Smooth muscle cell (in vitro differentiated cells): ENCODE measurements at regions not wholly inside any gene's neighbourhood (a gene's known extent, or its start where the extent isn't known, plus 50 kb on each side); places are given as distances from the start of the nearest gene placed in this dataset.

ENCODE experiments used
- DNase-seq: peaks from one replicate; lab custom pipeline; 2025; ENCODE audit not compliant: unreplicated experiment; lab: John Stamatoyannopoulos, UW
- H2AFZ ChIP-seq: fragments of 200-600 bp; sonication (generic); 2 replicates; pipeline ENCODE4 v1.6.0; 2016; ENCODE audit warnings: antibody characterized with exemption, low read depth, mild to moderate bottlenecking
- H3F3A ChIP-seq: fragments of 200-600 bp; sonication (generic); 2 replicates; pipeline ENCODE4 v1.6.0; 2017; ENCODE audit warnings: antibody characterized with exemption, low read depth
- H3K27ac ChIP-seq: fragments of 200-600 bp; sonication (generic); 2 replicates; pipeline ENCODE4 v1.5.1; 2016; ENCODE audit warnings: low read depth, mild to moderate bottlenecking
- H3K27me3 ChIP-seq: fragments of 200-600 bp; sonication (generic); 2 replicates; pipeline ENCODE4 v1.6.1; 2016; ENCODE audit warnings: low read depth, mild to moderate bottlenecking
- H3K36me3 ChIP-seq: fragments of 200-600 bp; sonication (generic); 2 replicates; pipeline ENCODE4 v1.5.1; 2016; ENCODE audit warnings: low read depth
- H3K4me1 ChIP-seq: fragments of 200-600 bp; sonication (generic); 2 replicates; pipeline ENCODE4 v1.5.1; 2016; ENCODE audit warnings: low read depth
- H3K4me2 ChIP-seq: fragments of 200-600 bp; sonication (generic); 2 replicates; pipeline ENCODE4 v1.6.0; 2016; ENCODE audit warnings: mild to moderate bottlenecking
- H3K4me3 ChIP-seq: fragments of 200-600 bp; sonication (generic); 2 replicates; pipeline ENCODE4 v1.5.1; 2016; ENCODE audit warnings: mild to moderate bottlenecking
- H3K79me2 ChIP-seq: fragments of 200-600 bp; sonication (generic); 2 replicates; pipeline ENCODE4 v1.6.0; 2016; ENCODE audit warnings: low read depth, mild to moderate bottlenecking
- H3K9ac ChIP-seq: fragments of 200-600 bp; sonication (generic); 2 replicates; pipeline ENCODE4 v1.6.0; 2016; ENCODE audit warnings: low read depth
- H3K9me3 ChIP-seq: fragments of 200-600 bp; sonication (generic); replicated peaks from 2 replicates; pipeline ENCODE4 v1.5.1; 2016; ENCODE audit warnings: low read depth
- H4K20me1 ChIP-seq: fragments of 200-600 bp; sonication (generic); 2 replicates; pipeline ENCODE4 v1.6.0; 2016; ENCODE audit warnings: low read depth
- CTCF ChIP-seq: fragments of 200-600 bp; sonication (generic); IDR thresholded peaks from 2 replicates; pipeline ENCODE4 v1.5.1; 2017; ENCODE audit warnings: borderline replicate concordance, mild to moderate bottlenecking, antibody characterized with exemption; ENCODE audit not compliant: insufficient read depth, poor library complexity, severe bottlenecking
- WGBS: methylation state at CpG from one replicate; pipeline ENCODE4 v1.1.7; 2016; ENCODE audit warnings: low lambda C conversion rate; 5-methylcytosine and 5-hydroxymethylcytosine counted together

GRCh38 chr5:135204151-135204600, 170.1 kb upstream of the PITX1 start:
- peaks cover 9% of the 10 kb centered on the region for H3K9me3 ChIP-seq
- H3K36me3 ChIP-seq = no peaks in the 10 kb centered on the region
- no peak for DNase-seq
- no peak overlapping the region for H3K9ac ChIP-seq
- peaks cover 7% of the 10 kb centered on the region for H3F3A ChIP-seq
- H3K27ac ChIP-seq = peak overlapping the region; percentile 23
- 61% methylated on average over 1 of the region's 1 CpG for WGBS
- H3K79me2 ChIP-seq = no peaks in the 10 kb centered on the region
- peak; percentile 45 for TF ChIP-seq CTCF
- H3K4me3 ChIP-seq = no peak overlapping the region
- H3K4me2 ChIP-seq = no peak overlapping the region
- H2AFZ ChIP-seq = no peak overlapping the region
- H4K20me1 ChIP-seq = no peaks in the 10 kb centered on the region
- H3K27me3 ChIP-seq = no peaks in the 10 kb centered on the region
- peaks cover 3% of the 10 kb centered on the region for H3K4me1 ChIP-seq

GRCh38 chr5:135203593-135204036, 169.6 kb upstream of the PITX1 start:
- H3K4me1 ChIP-seq = no peaks in the 10 kb centered on the region
- TF ChIP-seq CTCF = peak; percentile 26
- peaks cover 9% of the 10 kb centered on the region for H3K9me3 ChIP-seq
- H3K79me2 ChIP-seq = no peaks in the 10 kb centered on the region
- H2AFZ ChIP-seq = no peak overlapping the region
- no peak overlapping the region for H3K4me2 ChIP-seq
- H3F3A ChIP-seq = peaks cover 3% of the 10 kb centered on the region
- H3K4me3 ChIP-seq = no peak overlapping the region
- 88% methylated on average over 4 of the region's 4 CpGs for WGBS
- no peaks in the 10 kb centered on the region for H4K20me1 ChIP-seq
- H3K27ac ChIP-seq = peak overlapping the region; percentile 23
- no peak overlapping the region for H3K9ac ChIP-seq
- no peaks in the 10 kb centered on the region for H3K36me3 ChIP-seq
- no peak for DNase-seq
- H3K27me3 ChIP-seq = no peaks in the 10 kb centered on the region

- Histone ChIP-seq H3K27ac (no peak overlapping the region), H3K36me3 (no peaks in the 10 kb centered on the region), H3K79me2 (no peaks in the 10 kb centered on the region), H3K4me3 (no peak overlapping the region), H3K27me3 (no peaks in the 10 kb centered on the region), H2AFZ (no peak overlapping the region), H3F3A (no peaks in the 10 kb centered on the region), H3K9me3 (peaks cover 9% of the 10 kb centered on the region), H3K4me2 (no peak overlapping the region), H3K4me1 (no peaks in the 10 kb centered on the region), H3K9ac (no peak overlapping the region), H4K20me1 (no peaks in the 10 kb centered on the region)
- 93% methylated on average over 2 of the region's 2 CpGs for WGBS
- no peak for TF ChIP-seq CTCF
- DNase-seq = no peak
These were observed 169.0 kb upstream of the PITX1 start for GRCh38 chr5:135203019-135203418.

GRCh38 chr5:135199919-135200318, 165.9 kb upstream of the PITX1 start:
- DNase-seq = no peak
- peaks cover 13% of the 10 kb centered on the region for H3K9me3 ChIP-seq
- H4K20me1 ChIP-seq = no peaks in the 10 kb centered on the region
- H3K36me3 ChIP-seq = no peaks in the 10 kb centered on the region
- H3K27me3 ChIP-seq = no peaks in the 10 kb centered on the region
- no peak overlapping the region for H3K4me3 ChIP-seq
- TF ChIP-seq CTCF = no peak
- no peaks in the 10 kb centered on the region for H3K79me2 ChIP-seq
- no peak overlapping the region for H2AFZ ChIP-seq
- H3K4me2 ChIP-seq = no peak overlapping the region
- peaks cover under 1% of the 10 kb centered on the region for H3F3A ChIP-seq
- WGBS = 93% methylated on average over 1 of the region's 1 CpG
- no peaks in the 10 kb centered on the region for H3K4me1 ChIP-seq
- no peak overlapping the region for H3K9ac ChIP-seq
- H3K27ac ChIP-seq = no peak overlapping the region
